IgD-negative memory B cell (primary cell): ENCODE measurements at regions not wholly inside any gene's neighbourhood (a gene's known extent, or its start where the extent isn't known, plus 50 kb on each side); places are given as distances from the start of the nearest gene placed in this dataset.
"Not testable (repeated sequence)": the region's sequence is repeated elsewhere in the genome, so short reads cannot be mapped to it uniquely, and the experiment has no call there.

Experiments
- H3K27ac Mint-ChIP-seq, 3 donors: one replicate each; pipeline ENCODE4 v1.8.0; 2020 to 2022; ENCODE audit warnings: mild to moderate bottlenecking in 3 of 3, mixed read lengths in 3 of 3, moderate library complexity in 1 of 3
- H3K27me3 Mint-ChIP-seq: one replicate; pipeline ENCODE4 v1.8.0; 2021; ENCODE audit warnings: mixed read lengths
- H3K36me3 Mint-ChIP-seq: one replicate; pipeline ENCODE4 v1.8.0; 2020; ENCODE audit warnings: mild to moderate bottlenecking, mixed read lengths
- H3K4me1 Mint-ChIP-seq, 3 donors: one replicate each; pipeline ENCODE4 v1.8.0; 2020 to 2022; ENCODE audit warnings: mixed read lengths in 3 of 3, mild to moderate bottlenecking in 1 of 3
- H3K4me3 Mint-ChIP-seq, 4 donors: one replicate each; pipeline ENCODE4 v1.8.0; 2020 to 2022; ENCODE audit warnings: mild to moderate bottlenecking in 4 of 4, mixed read lengths in 4 of 4, moderate library complexity in 3 of 4
- H3K9me3 Mint-ChIP-seq, 3 donors: one replicate each; pipeline ENCODE4 v1.8.0; 2020 to 2021; ENCODE audit warnings: mixed read lengths in 3 of 3, mild to moderate bottlenecking in 1 of 3

DNA sequence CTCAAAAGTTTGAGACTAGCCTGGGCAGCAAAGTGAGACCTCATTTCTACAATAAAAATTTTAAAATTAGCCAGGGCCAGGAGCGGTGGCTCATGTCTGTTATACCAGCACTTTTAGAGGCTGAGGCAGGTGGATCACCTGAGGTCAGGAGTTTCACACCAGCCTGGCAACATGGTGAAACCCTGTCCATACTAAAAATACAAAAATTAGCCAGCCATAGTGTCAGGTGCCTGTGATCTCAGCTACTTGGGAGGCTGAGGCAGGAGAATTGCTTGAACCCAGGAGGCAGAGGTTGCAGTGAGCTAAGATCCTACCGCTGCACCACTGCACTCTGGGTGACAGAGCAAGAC, 85.1 kb upstream of the MAP4 start:
- not testable (repeated sequence) for H3K4me3 Mint-ChIP-seq, H3K36me3 Mint-ChIP-seq, H3K9me3 Mint-ChIP-seq, H3K4me1 Mint-ChIP-seq, H3K27me3 Mint-ChIP-seq, H3K27ac Mint-ChIP-seq

DNA sequence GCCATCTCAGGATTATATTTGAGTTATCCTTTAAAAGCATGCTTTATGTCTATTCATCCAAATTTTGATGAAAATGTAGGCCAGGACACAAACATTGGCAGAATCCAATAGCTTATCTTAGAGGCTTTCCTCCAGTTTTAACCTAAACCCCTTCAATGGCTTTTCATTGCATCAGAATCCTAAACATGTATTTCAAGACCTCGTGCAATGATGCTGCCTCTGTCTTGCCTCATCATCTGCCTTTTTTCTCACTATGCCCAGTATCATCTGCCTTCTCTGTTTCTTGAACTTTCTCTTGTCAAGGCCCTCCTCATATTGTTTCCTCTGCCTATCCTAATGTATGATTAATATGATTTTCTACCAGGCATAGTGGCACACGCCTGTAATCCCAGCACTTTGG, 76.1 kb upstream of the MAP4 start:
- Mint-ChIP-seq H3K27ac (no peak overlapping the region), H3K27me3 (no peaks in the 10 kb centered on the region), H3K36me3 (no peaks in the 10 kb centered on the region), H3K4me1 (peaks cover 10 to 16% (median 11%) of the 10 kb centered on the region in 3 donors), H3K9me3 (no peaks in the 10 kb centered on the region), H3K4me3 (peak overlapping the region in 1 of 4 donors; percentile 74)

DNA sequence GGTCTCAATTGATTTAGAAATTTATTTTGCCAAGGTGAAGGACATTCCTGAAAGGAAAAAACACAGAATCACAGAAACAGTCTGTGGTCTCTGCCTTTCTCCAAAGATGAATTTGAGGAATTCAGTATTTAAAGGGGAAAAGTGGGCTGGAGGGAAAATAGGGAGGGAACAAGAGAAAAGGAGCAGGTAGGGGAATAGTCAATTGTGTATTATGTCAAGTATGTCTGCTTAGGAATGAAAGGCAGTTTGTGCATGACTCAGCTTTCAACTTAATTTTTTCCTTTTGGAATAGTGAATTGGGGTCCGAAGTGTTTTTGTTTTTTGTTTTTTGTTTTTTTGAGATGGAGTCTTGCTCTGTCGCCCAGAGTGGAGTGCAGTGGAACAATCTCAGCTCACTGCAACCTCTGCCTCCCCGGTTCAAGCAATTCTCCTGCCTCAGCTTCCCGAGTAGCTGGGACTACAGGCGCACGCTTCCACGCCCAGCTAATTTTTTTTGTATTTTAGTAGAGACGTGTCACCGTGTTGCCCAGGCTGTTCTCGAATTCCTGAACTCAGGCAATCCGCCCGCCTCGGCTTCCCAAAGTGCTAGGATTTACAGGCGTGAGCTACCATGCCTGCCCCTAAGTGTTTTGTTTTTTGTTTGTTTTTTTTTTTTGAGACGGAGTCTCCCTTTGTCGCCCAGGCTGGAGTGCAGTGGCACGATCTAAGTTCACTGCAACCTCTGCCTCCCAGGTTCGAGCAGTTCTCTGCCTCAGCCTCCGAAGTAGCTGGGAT, 74.1 kb upstream of the MAP4 start:
- H3K4me3 Mint-ChIP-seq: peak overlapping the region in 3 of 4 donors; percentile 68 to 98 (median 96)
- peaks cover 11 to 23% (median 19%) of the 10 kb centered on the region in 3 donors for H3K4me1 Mint-ChIP-seq
- no peaks in the 10 kb centered on the region for H3K9me3 Mint-ChIP-seq
- H3K27ac Mint-ChIP-seq: peak overlapping the region in 1 of 3 donors; percentile 98
- no peaks in the 10 kb centered on the region for H3K36me3 Mint-ChIP-seq
- H3K27me3 Mint-ChIP-seq: no peaks in the 10 kb centered on the region

DNA sequence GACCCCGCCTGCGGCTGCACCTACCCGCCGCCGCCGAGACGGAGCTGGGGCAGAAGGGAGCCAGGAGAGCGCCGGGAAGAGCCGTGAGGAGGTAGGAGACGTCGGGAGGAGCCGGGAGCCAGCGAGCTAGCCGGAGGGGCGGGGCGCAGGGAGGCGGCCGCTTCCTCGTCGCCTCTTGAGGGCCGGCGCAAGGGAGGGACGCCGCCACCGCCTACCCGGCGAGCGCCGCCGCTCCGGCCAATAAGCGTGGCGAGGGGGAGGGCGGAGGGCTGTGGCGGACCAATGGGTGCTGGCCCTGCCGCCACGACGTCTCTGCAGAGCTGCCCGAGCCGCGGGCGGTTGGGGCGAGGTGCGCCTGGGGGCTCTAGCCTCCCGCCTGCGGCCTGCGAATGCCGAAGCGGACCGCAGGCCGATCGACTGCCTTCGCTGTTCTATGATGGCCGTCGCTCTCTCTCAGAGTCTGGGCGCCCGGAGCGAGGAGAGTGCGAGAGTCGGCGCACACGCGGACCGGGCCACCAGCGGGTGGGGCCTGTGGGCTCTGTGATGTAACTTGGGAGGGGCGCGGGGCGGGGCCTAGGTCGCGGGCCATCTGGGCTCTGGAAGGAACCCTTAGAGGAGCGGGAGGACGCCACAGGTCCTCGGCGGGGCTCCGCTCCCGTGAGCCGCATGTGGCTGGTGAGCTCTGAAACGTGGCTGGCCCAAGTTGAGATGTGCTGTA, 72.7 kb upstream of the MAP4 start:
- peaks cover 18 to 32% (median 26%) of the 10 kb centered on the region in 3 donors for H3K4me1 Mint-ChIP-seq
- no peaks in the 10 kb centered on the region for H3K9me3 Mint-ChIP-seq
- peak overlapping the region; percentile 96 to 99 (median 98) for H3K4me3 Mint-ChIP-seq

DNA sequence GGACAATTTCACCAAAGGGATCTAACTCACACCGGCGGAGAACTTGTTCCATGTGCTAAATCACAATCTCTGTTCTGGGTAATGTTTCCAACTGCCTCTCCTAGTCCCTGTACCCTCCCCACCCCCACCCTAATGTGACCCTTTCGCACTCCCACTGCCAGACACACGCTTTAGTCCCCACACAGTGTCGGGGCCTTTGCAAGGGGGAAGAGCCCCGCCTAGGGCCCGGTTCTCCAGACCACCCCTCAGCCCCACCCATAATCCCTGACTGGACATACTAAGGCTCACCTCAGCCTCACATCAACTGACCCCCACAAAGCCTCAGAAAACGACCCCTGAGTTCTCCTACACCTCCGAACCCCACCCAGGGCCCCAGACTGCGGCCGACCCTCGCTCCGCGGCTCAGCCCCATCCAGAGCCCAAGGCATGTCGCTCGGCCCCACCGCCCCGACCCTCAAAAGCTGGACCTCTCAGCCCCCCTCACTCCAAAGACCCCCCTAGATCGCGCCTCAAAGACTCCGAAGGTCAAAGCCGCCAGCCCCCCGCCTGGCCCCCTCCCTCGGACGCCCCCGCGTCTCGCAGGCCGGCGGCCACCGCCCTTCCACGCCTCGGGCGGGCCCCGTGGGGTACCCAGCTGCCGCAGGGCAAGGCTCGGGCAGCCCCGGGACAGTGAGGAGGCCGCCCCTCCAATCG, 72.0 kb upstream of the MAP4 start:
- H3K36me3 Mint-ChIP-seq: no peaks in the 10 kb centered on the region

More for the DNA sequence above, 72.7 kb upstream of the MAP4 start:
- peak overlapping the region; percentile 97 to 99 (median 98) for H3K27ac Mint-ChIP-seq
- no peaks in the 10 kb centered on the region for H3K27me3 Mint-ChIP-seq
- no peaks in the 10 kb centered on the region for H3K36me3 Mint-ChIP-seq

DNA sequence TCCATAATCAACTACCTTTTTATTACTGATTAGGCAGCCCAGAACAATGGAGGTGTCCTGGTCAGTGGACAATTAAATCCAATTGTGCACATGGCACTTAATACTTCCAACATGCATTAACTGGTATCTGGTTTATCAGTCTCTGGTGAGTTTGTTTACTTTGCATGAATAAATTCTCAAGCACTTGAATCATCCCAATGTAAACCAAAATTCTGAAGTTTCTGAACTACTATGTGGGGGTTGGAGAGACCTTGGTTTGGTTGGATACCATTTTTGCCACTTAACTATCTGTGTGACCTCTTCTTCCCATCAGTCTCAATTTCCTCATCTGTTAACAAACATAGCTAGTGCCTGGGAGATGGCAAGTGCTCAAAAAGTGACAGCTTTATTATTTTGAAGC, 70.5 kb upstream of the MAP4 start:
- peak overlapping the region; percentile 94 to 98 (median 97) for H3K27ac Mint-ChIP-seq
- H3K36me3 Mint-ChIP-seq: peaks cover 2% of the 10 kb centered on the region
- no peaks in the 10 kb centered on the region for H3K9me3 Mint-ChIP-seq
- peaks cover 22 to 43% (median 29%) of the 10 kb centered on the region in 3 donors for H3K4me1 Mint-ChIP-seq
- H3K27me3 Mint-ChIP-seq: no peaks in the 10 kb centered on the region
- peak overlapping the region in 2 of 4 donors; percentile 96 to 98 for H3K4me3 Mint-ChIP-seq

More for the DNA sequence above, 72.0 kb upstream of the MAP4 start:
- Mint-ChIP-seq H3K4me1 (peaks cover 18 to 32% (median 26%) of the 10 kb centered on the region in 3 donors), H3K27ac (peak overlapping the region; percentile 97 to 99 (median 98)), H3K4me3 (peak overlapping the region; percentile 96 to 99 (median 98)), H3K27me3 (no peaks in the 10 kb centered on the region), H3K9me3 (no peaks in the 10 kb centered on the region)

DNA sequence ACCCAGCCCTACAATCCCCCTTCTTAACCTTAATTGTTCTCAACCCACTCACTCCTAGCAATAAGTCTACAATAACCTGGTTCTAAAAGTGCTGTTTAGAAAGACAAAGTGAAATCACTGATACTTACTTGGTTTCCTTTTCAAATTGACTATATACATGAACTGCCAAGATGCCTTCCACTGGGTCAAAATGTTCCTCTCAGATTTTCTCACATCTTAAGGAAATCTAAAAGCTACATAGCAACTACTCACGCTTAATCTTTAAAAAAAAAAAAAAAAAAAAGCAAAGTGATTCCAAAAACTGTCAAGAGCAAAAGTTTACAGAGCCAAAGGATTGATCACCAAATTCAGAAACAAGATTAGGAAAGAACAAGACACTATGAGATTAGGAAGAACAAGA, 68.7 kb upstream of the MAP4 start:
- Mint-ChIP-seq H3K4me3 (peak overlapping the region in 1 of 4 donors; percentile 64), H3K36me3 (peaks cover 2% of the 10 kb centered on the region), H3K9me3 (no peaks in the 10 kb centered on the region), H3K4me1 (peaks cover 20 to 45% (median 29%) of the 10 kb centered on the region in 3 donors), H3K27me3 (no peaks in the 10 kb centered on the region), H3K27ac (peak overlapping the region in 2 of 3 donors; percentile 22 to 49)

DNA sequence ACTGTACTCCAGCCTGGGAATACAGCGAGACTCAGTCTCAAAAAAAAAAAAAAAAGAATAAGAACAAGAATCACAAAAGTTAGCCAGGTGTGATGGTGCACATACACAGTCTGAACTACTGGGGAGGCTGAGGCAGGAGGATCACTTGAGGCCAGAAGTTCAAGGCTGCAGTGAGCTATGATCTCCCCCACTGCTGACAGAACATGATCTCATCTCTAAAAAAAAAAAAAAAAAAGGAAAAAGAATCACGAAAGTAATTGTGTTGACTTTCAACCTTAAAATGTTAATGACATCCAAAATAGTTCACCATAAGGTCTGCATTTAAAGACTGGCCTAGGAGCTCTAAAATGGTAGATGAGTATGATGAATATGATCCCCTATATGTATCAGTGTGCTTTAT, 68.0 kb upstream of the MAP4 start:
- H3K9me3 Mint-ChIP-seq: no peaks in the 10 kb centered on the region
- H3K4me1 Mint-ChIP-seq: peaks cover 17 to 44% (median 28%) of the 10 kb centered on the region in 3 donors
- no peaks in the 10 kb centered on the region for H3K27me3 Mint-ChIP-seq
- H3K36me3 Mint-ChIP-seq: peaks cover 2% of the 10 kb centered on the region
- peak overlapping the region in 1 of 4 donors; percentile 64 for H3K4me3 Mint-ChIP-seq
- no peak overlapping the region for H3K27ac Mint-ChIP-seq

DNA sequence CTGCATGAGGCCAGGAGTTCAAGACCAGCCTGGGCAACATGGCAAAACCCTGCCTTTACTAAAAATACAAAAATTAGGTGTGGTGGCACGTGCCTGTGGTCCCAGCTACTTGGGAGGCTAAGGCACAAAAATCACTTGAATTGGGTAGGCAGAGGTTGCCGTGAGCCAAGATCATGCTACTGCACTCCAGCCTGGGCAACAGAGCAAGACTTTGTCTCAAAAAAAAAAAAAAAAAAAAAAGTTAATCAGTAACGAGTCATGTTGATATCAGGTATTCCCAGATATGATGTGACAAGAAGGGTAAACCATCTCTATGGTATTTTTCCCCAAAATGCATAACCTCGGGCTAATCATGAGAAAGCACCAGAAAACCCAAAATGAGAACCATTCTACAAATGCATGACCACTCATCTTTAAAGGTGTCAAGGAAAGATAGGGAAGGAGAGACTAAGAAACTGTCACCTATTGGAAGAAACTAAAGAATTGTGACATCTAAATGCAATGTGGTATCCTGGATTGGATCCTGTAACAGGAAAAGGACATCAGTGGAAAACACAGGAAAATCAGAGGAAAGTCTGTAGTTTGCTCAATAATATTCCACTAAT, 66.5 kb upstream of the MAP4 start:
- H3K36me3 Mint-ChIP-seq: peaks cover 4% of the 10 kb centered on the region
- H3K27me3 Mint-ChIP-seq: no peaks in the 10 kb centered on the region
- peaks cover 18 to 42% (median 30%) of the 10 kb centered on the region in 3 donors for H3K4me1 Mint-ChIP-seq
- peak overlapping the region in 1 of 4 donors; percentile 77 for H3K4me3 Mint-ChIP-seq
- no peaks in the 10 kb centered on the region for H3K9me3 Mint-ChIP-seq
- no peak overlapping the region for H3K27ac Mint-ChIP-seq

DNA sequence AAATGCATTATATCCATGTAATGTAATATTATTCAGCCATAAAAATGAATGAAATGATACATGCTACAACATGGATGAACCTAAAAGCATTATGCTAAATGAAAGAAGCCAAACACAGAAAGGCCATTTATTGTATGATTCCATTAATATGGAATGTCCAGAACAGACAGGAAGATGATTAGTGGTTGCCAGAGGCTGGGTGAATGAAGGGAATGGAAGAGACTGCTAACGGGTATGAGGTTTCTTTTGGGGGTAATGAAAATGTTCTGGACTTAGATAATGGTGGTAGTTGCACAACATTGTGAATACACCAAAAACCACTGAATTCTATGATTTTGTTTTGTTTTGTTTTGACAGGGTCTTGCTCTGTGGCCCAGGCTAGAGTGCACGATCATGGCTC, 61.6 kb upstream of the MAP4 start:
- no peaks in the 10 kb centered on the region for H3K27me3 Mint-ChIP-seq
- peaks cover 5% of the 10 kb centered on the region for H3K36me3 Mint-ChIP-seq
- no peaks in the 10 kb centered on the region for H3K9me3 Mint-ChIP-seq
- H3K27ac Mint-ChIP-seq: no peak overlapping the region
- peaks cover 11 to 21% (median 14%) of the 10 kb centered on the region in 3 donors for H3K4me1 Mint-ChIP-seq
- H3K4me3 Mint-ChIP-seq: no peak overlapping the region

DNA sequence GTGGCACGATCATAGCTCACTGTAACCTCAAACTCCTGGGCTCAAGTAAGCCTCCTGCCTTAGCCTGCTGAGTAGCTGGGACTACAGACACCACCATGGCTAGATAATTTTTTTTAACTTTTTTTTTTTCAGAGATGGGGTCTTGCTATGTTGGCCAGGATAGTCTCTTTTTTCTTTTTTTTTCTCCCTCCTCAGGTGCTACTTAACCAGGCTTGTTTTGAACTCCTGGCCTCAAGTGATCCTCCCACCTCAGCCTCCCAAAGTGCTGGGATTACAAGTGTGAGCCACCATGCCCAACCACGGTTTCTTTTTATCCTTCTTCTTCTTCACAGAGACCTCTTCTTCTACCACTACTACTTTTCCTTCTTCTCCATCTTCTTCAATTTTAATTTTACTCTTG, 53.8 kb upstream of the MAP4 start:
- H3K27me3 Mint-ChIP-seq: no peaks in the 10 kb centered on the region

DNA sequence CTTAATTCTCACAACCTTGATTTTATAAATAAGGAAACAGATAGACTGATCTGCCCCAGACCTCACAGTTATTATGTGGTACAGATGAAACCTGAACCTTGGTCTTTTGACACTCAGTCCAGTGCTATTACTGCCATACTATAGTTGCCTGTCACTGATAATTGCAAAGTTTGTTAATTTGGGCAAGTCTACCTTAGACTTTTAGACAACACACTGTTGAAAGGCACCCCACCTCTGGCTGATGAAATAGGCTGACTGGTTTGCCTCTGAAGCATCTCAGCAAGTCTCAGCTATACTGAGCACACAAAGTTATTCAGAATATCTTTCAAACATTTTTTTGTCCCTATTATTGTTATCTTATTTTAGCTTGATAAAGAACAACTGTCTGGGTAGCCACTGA, 53.1 kb upstream of the MAP4 start:
- Mint-ChIP-seq H3K4me1 (peaks cover 12 to 27% (median 16%) of the 10 kb centered on the region in 3 donors), H3K27me3 (no peaks in the 10 kb centered on the region), H3K9me3 (no peaks in the 10 kb centered on the region), H3K4me3 (no peak overlapping the region), H3K27ac (no peak overlapping the region), H3K36me3 (peaks cover 3% of the 10 kb centered on the region)

More for the DNA sequence above, 53.8 kb upstream of the MAP4 start:
- Mint-ChIP-seq H3K36me3 (peaks cover 3% of the 10 kb centered on the region), H3K4me3 (no peak overlapping the region), H3K4me1 (peaks cover 14 to 21% (median 14%) of the 10 kb centered on the region in 3 donors), H3K9me3 (no peaks in the 10 kb centered on the region), H3K27ac (no peak overlapping the region)

DNA sequence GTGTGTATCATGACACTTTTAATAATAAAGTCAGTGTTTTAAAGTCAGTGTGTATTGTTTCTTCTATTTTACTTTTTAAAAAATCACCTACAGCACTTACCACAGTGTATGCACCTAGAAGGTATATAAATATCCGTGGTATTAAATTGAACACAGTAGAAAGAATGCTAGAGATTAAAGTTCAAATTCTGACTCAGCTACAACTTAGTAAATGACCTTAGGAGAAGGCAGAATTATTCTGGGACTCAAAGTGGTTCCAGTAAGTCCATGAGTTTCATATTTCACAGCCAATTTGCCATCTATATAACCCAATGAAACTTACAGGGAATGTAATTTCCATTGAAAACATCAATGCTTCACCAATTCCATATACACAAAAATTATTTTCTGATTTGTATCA, 52.7 kb upstream of the MAP4 start:
- Mint-ChIP-seq H3K36me3 (peaks cover 3% of the 10 kb centered on the region), H3K9me3 (no peaks in the 10 kb centered on the region), H3K4me3 (no peak overlapping the region), H3K27ac (no peak overlapping the region), H3K4me1 (peaks cover 12 to 31% (median 20%) of the 10 kb centered on the region in 3 donors), H3K27me3 (no peaks in the 10 kb centered on the region)

DNA sequence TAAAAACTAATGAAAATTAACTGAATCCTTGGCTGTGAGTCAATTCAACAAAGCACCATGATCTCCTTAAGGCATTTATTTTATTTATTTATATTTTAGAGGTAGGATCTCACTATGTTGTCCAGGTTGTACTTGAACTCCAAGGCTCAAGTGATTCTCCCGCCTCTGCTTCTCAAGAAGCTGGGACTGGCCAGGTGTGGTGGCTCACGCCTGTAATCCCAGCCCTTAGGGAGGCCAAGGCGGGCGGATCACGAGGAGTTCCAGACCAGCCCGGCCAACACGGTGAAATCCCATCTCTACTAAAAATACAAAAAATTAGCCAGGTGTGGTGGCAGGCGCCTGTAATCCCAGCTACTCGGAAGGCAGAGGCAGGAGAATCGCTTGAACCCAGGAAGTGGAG, 52.1 kb upstream of the MAP4 start:
- H3K4me3 Mint-ChIP-seq, H3K27me3 Mint-ChIP-seq, H3K36me3 Mint-ChIP-seq, H3K9me3 Mint-ChIP-seq, H3K27ac Mint-ChIP-seq: not testable (repeated sequence)
- peaks cover 11 to 37% (median 20%) of the 10 kb centered on the region in 3 donors for H3K4me1 Mint-ChIP-seq

DNA sequence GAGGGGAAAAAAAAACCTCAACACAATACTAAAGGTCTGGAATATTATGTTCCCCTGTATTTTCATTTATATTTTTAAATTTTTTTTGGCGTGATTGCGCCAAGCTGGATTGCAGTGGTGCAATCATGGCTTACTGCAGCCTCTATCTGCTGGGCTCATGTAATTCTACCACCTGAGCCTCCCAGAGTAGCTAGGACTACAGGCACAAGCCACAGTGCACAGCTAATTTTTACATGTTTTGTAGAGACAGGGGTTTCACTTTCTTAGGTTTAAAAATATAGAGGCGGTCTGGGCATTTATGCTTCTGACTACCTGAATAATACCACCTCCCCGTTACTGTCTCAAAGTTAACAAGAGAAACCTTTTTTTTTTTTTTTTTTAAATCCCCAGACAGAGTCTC, 51.1 kb upstream of the MAP4 start:
- peaks cover 3% of the 10 kb centered on the region for H3K36me3 Mint-ChIP-seq
- peaks cover 9 to 34% (median 18%) of the 10 kb centered on the region in 3 donors for H3K4me1 Mint-ChIP-seq
- H3K27ac Mint-ChIP-seq: no peak overlapping the region
- H3K9me3 Mint-ChIP-seq: no peaks in the 10 kb centered on the region
- no peaks in the 10 kb centered on the region for H3K27me3 Mint-ChIP-seq
- no peak overlapping the region for H3K4me3 Mint-ChIP-seq
